IMR-90 (cell line): ENCODE measurements at regions not wholly inside any gene's neighbourhood (a gene's known extent, or its start where the extent isn't known, plus 50 kb on each side); places are given as distances from the start of the nearest gene placed in this dataset.

Source experiments
- ATAC-seq: fragments of 200-7000 bp; cut with Tn5 transposase; 2 replicates; pipeline ENCODE4 v1.9.1; 2020; ENCODE audit warnings: low read depth, mild to moderate bottlenecking, moderate library complexity
- BruUV-seq: library from RNA; stranded (reverse); fragments of 400-500 nt; replicated peaks from 2 replicates; lab custom pipeline; 2021; lab: Mats Ljungman, UMichigan
- CTCF ChIA-PET: fragments of 300-600 bp; formaldehyde crosslinking; extraction: SDS; loops from one replicate; lab custom pipeline; 2021; ENCODE audit warnings: antibody characterized with exemption; lab: Yijun Ruan, JAX
- POLR2A ChIA-PET: fragments of 300-600 bp; sonication (Branson Sonifier 250); formaldehyde crosslinking; loops from one replicate; lab custom pipeline; 2022; ENCODE audit warnings: antibody characterized with exemption; ENCODE audit not compliant: unreplicated experiment; lab: Charles Lee
- DNase-seq: peaks from one replicate; pipeline ENCODE4 v3.0.0; 2013
- H2AFZ ChIP-seq: replicated peaks from 2 replicates; pipeline ENCODE3; 2013; ENCODE audit warnings: low read length, mild to moderate bottlenecking; ENCODE audit not compliant: poor library complexity
- H2AK5ac ChIP-seq: 2 replicates; pipeline ENCODE4 v1.6.1; 2013; ENCODE audit warnings: low read depth, low read length, inconsistent platforms
- H2AK9ac ChIP-seq: replicated peaks from 2 replicates; pipeline ENCODE3; 2013; ENCODE audit warnings: mild to moderate bottlenecking, low read depth, low read length, moderate library complexity; ENCODE audit not compliant: poor library complexity
- H2BK120ac ChIP-seq: 2 replicates; pipeline ENCODE4 v1.6.1; 2013; ENCODE audit warnings: low read depth, low read length, inconsistent platforms
- H2BK15ac ChIP-seq: 3 replicates; pipeline ENCODE4 v1.6.1; 2013; ENCODE audit warnings: low read depth, low read length, inconsistent platforms
- H2BK20ac ChIP-seq: 2 replicates; pipeline ENCODE4 v1.6.1; 2013; ENCODE audit warnings: low read depth, mild to moderate bottlenecking, inconsistent platforms, low read length, moderate library complexity
- H2BK5ac ChIP-seq: 2 replicates; pipeline ENCODE4 v1.6.1; 2013; ENCODE audit warnings: mild to moderate bottlenecking, low read depth, low read length, inconsistent platforms; ENCODE audit not compliant: poor library complexity, severe bottlenecking
- H3K14ac ChIP-seq: replicated peaks from 2 replicates; pipeline ENCODE4 v1.6.1; 2013; ENCODE audit warnings: low read depth, low read length, inconsistent platforms
- H3K18ac ChIP-seq: 2 replicates; pipeline ENCODE4 v1.6.1; 2013; ENCODE audit warnings: low read depth, low read length, control low read depth
- H3K23ac ChIP-seq: 2 replicates; pipeline ENCODE4 v1.6.1; 2013; ENCODE audit warnings: low read depth, low read length, inconsistent platforms
- H3K27ac ChIP-seq: 2 replicates; pipeline ENCODE4 v1.5.1; 2013; ENCODE audit warnings: mild to moderate bottlenecking, control low read depth, low read length; ENCODE audit not compliant: insufficient read depth
- H3K27me3 ChIP-seq: 2 replicates; pipeline ENCODE4 v1.6.1; 2013; ENCODE audit warnings: low read length; ENCODE audit not compliant: control insufficient read depth, insufficient read depth
- H3K36me3 ChIP-seq: 2 replicates; pipeline ENCODE4 v1.6.1; 2013; ENCODE audit warnings: low read length, mixed read lengths; ENCODE audit not compliant: control insufficient read depth, insufficient read depth
- H3K4ac ChIP-seq: 2 replicates; pipeline ENCODE4 v1.6.1; 2013; ENCODE audit warnings: low read depth, low read length, inconsistent platforms
- H3K4me1 ChIP-seq: 2 replicates; pipeline ENCODE4 v1.6.1; 2013; ENCODE audit warnings: low read length, mixed read lengths; ENCODE audit not compliant: control insufficient read depth, insufficient read depth
- H3K4me2 ChIP-seq: 2 replicates; pipeline ENCODE4 v1.6.1; 2013; ENCODE audit warnings: low read depth, mild to moderate bottlenecking, control low read depth, low read length, moderate library complexity
- H3K4me3 ChIP-seq: 2 replicates; pipeline ENCODE4 v1.5.1; 2013; ENCODE audit warnings: low read depth, mild to moderate bottlenecking, control low read depth, low read length, moderate library complexity; ENCODE audit not compliant: insufficient read depth
- H3K56ac ChIP-seq: 2 replicates; pipeline ENCODE4 v1.6.1; 2013; ENCODE audit warnings: low read length, inconsistent platforms; ENCODE audit not compliant: insufficient read depth; ENCODE audit errors: extremely low read depth
- H3K79me1 ChIP-seq, 2 experiments: 2 replicates each; pipeline ENCODE4 v1.6.1; 2013; ENCODE audit warnings: low read length in 2 of 2, inconsistent platforms in 1 of 2, low read depth in 1 of 2
- H3K9ac ChIP-seq: 2 replicates; pipeline ENCODE4 v1.6.1; 2013; ENCODE audit warnings: low read depth, low read length, control low read depth
- H3K9me1 ChIP-seq: 2 replicates; pipeline ENCODE4 v1.6.1; 2013; ENCODE audit warnings: low read length, inconsistent platforms; ENCODE audit not compliant: insufficient read depth
- H3K9me3 ChIP-seq: 2 replicates; pipeline ENCODE4 v1.6.1; 2013; ENCODE audit warnings: low read length; ENCODE audit not compliant: control insufficient read depth, insufficient read depth
- H4K20me1 ChIP-seq: 2 replicates; pipeline ENCODE4 v1.6.1; 2013; ENCODE audit warnings: low read length, inconsistent platforms; ENCODE audit not compliant: insufficient read depth
- H4K5ac ChIP-seq: 2 replicates; pipeline ENCODE4 v1.6.1; 2013; ENCODE audit warnings: mild to moderate bottlenecking, low read depth, low read length, control low read depth
- H4K8ac ChIP-seq, 2 experiments: 2 replicates each; pipeline ENCODE4 v1.6.1; 2013; ENCODE audit warnings: low read depth in 2 of 2, low read length in 2 of 2, control low read depth in 1 of 2, inconsistent platforms in 1 of 2
- H4K91ac ChIP-seq: 2 replicates; pipeline ENCODE4 v1.6.1; 2013; ENCODE audit warnings: low read depth, low read length, inconsistent platforms; ENCODE audit not compliant: insufficient read depth
- CEBPB ChIP-seq: IDR thresholded peaks from 2 replicates; pipeline ENCODE4 v1.6.1; 2012; ENCODE audit warnings: low read depth, low read length, improper control_type of control experiment
- CTCF ChIP-seq: conservative IDR thresholded peaks from 2 replicates; pipeline ENCODE4 v1.5.1; 2012; ENCODE audit warnings: mild to moderate bottlenecking, low read depth, low read length, improper control_type of control experiment
- FOS ChIP-seq: fragments of 150-350 bp; IDR thresholded peaks from 2 replicates; pipeline ENCODE4 v1.6.1; 2016; ENCODE audit warnings: low read depth, low read length
- MAFK ChIP-seq: IDR thresholded peaks from 2 replicates; pipeline ENCODE4 v1.6.1; 2012; ENCODE audit warnings: low read depth, low read length, improper control_type of control experiment
- MAZ ChIP-seq: IDR thresholded peaks from 2 replicates; pipeline ENCODE4 v1.6.1; 2012; ENCODE audit warnings: low read depth, mild to moderate bottlenecking, low read length, improper control_type of control experiment, moderate library complexity, borderline replicate concordance
- MXI1 ChIP-seq: IDR thresholded peaks from 2 replicates; pipeline ENCODE4 v1.6.1; 2012; ENCODE audit warnings: low read depth, mild to moderate bottlenecking, low read length, moderate library complexity, borderline replicate concordance
- POLR2A ChIP-seq: IDR thresholded peaks from 2 replicates; pipeline ENCODE4 v1.6.1; 2012; ENCODE audit warnings: mild to moderate bottlenecking, low read depth, low read length
- RAD21 ChIP-seq: IDR thresholded peaks from 2 replicates; pipeline ENCODE4 v1.6.1; 2012; ENCODE audit warnings: low read length, improper control_type of control experiment
- RCOR1 ChIP-seq: IDR thresholded peaks from 2 replicates; pipeline ENCODE4 v1.6.1; 2012; ENCODE audit warnings: mild to moderate bottlenecking, low read length, improper control_type of control experiment; ENCODE audit not compliant: insufficient replicate concordance
- RFX5 ChIP-seq: IDR thresholded peaks from 2 replicates; pipeline ENCODE4 v1.8.0; 2012; ENCODE audit warnings: low read depth, mild to moderate bottlenecking, low read length, moderate library complexity
- SMC3 ChIP-seq: fragments of 150-350 bp; IDR thresholded peaks from 2 replicates; pipeline ENCODE4 v1.6.1; 2016; ENCODE audit warnings: low read depth, mild to moderate bottlenecking, antibody characterized with exemption, low read length, moderate library complexity
- WGBS, 2 experiments: methylation state at CpG; one replicate each; pipeline versions ENCODE4 v1.1.5 to v1.1.7; 2013; ENCODE audit warnings: missing lambda C conversion rate in 2 of 2; ENCODE audit not compliant: insufficient read length in 1 of 2; ENCODE audit errors: extremely low coverage in 2 of 2; 5-methylcytosine and 5-hydroxymethylcytosine counted together
- dilution Hi-C: fragments of 300-500 bp; cut with HindIII; formaldehyde crosslinking; loops from one replicate; pipeline ENCODE4 v1.14.3; 2018; ENCODE audit warnings: low sequenced_read_pairs; ENCODE audit not compliant: unreplicated experiment
- in situ Hi-C: fragments of 300-500 bp; cut with MboI; formaldehyde crosslinking; loops from 3 replicates; pipeline ENCODE4 v1.14.3; 2019; ENCODE audit warnings: low sequenced_read_pairs, inconsistent platforms, mixed read lengths
- intact Hi-C: fragments of 100-400 bp; cut with micrococcal nuclease; formaldehyde crosslinking; loops from 2 replicates; pipeline ENCODE4 v1.10.0; 2022

- no peak overlapping the region for H3K23ac ChIP-seq
- no peak overlapping the region for H2BK20ac ChIP-seq
- no peak overlapping the region for H4K5ac ChIP-seq
- H3K9ac ChIP-seq: no peak overlapping the region
- no peak overlapping the region for H2AFZ ChIP-seq
- H3K9me3 ChIP-seq: no peaks in the 10 kb centered on the region
- H3K14ac ChIP-seq: no peak overlapping the region
- no peaks in the 10 kb centered on the region for H3K27me3 ChIP-seq
- no peak overlapping the region for H3K4ac ChIP-seq
- no peak for TF ChIP-seq CTCF
- TF ChIP-seq RCOR1: no peak
- no peak for TF ChIP-seq FOS
- no peak for TF ChIP-seq RAD21
- TF ChIP-seq SMC3: no peak
- no peak for TF ChIP-seq POLR2A
- no peak for TF ChIP-seq RFX5
- no peak for TF ChIP-seq MAFK
- no peak for TF ChIP-seq CEBPB
- no peak for TF ChIP-seq MXI1
- TF ChIP-seq MAZ: no peak
- no peak overlapping the region for H2AK5ac ChIP-seq
- H3K27ac ChIP-seq: no peak overlapping the region
- H3K9me1 ChIP-seq: no peaks in the 10 kb centered on the region
- dilution Hi-C loops: no loop called here
- intact Hi-C loops: loop anchor here (10.0 kb wide), 1 partner anchor 800 kb away; no protein-coding TSS in a partner anchor
- H3K4me1 ChIP-seq: no peaks in the 10 kb centered on the region
- H3K4me3 ChIP-seq: no peak overlapping the region
- CTCF ChIA-PET: no interaction called here
- no peak overlapping the region for H3K56ac ChIP-seq
- DNase-seq (no peak), ATAC-seq (no peak)
- no peak overlapping the region for H3K18ac ChIP-seq
- POLR2A ChIA-PET: no interaction called here
- no peak overlapping the region for H2BK15ac ChIP-seq
- no peak overlapping the region for H4K91ac ChIP-seq
- H4K8ac ChIP-seq: no peak overlapping the region
- H2BK120ac ChIP-seq: no peak overlapping the region
- no peak overlapping the region for H2AK9ac ChIP-seq
- no CpG with 5 or more reads among the region's 1 CpG for WGBS, 2 experiments
- H4K20me1 ChIP-seq: no peaks in the 10 kb centered on the region
- no peak overlapping the region for H3K4me2 ChIP-seq
- in situ Hi-C loops: loop anchor here (10.0 to 25.0 kb wide), 2 partner anchors 390 to 803 kb away; partner anchors contain the start of gene MAP9
- H2BK5ac ChIP-seq: no peak overlapping the region
- no TSS peak for BruUV-seq
- no peaks in the 10 kb centered on the region for H3K79me1 ChIP-seq
- no peaks in the 10 kb centered on the region for H3K36me3 ChIP-seq
Measured at GRCh38 chr4:154984616-154985015, 203.5 kb downstream of the RBM46 start.
